HCT116 (cell line): ENCODE measurements at regions not wholly inside any gene's neighbourhood (a gene's known extent, or its start where the extent isn't known, plus 50 kb on each side); places are given as distances from the start of the nearest gene placed in this dataset.

Experiments
- ATAC-seq: fragments of 200-7000 bp; cut with Tn5 transposase; 2 replicates; pipeline ENCODE4 v1.9.1; 2020; ENCODE audit warnings: mild to moderate bottlenecking, moderate library complexity
- BruUV-seq: library from RNA; stranded (reverse); fragments of 400-500 nt; replicated peaks from 2 replicates; lab custom pipeline; 2021; lab: Mats Ljungman, UMichigan
- CTCF ChIA-PET: fragments of 300-600 bp; sonication (Branson Sonifier 250); formaldehyde crosslinking; loops from one replicate; lab custom pipeline; 2021; ENCODE audit warnings: antibody characterized with exemption; lab: Charles Lee
- POLR2A ChIA-PET: fragments of 300-600, 350-600 bp; sonication (Branson Sonifier 250); formaldehyde crosslinking; loops from one replicate; lab custom pipeline; 2021; ENCODE audit warnings: antibody characterized with exemption; lab: Charles Lee
- RAD21 ChIA-PET, 2 experiments: fragments of 300-600 bp; sonication (Branson Sonifier 250); formaldehyde crosslinking; loops; one replicate each; lab custom pipeline; 2023; ENCODE audit warnings: low total read pairs in 2 of 2; ENCODE audit not compliant: uncharacterized antibody in 2 of 2, unreplicated experiment in 2 of 2, low non-redundant PET in 1 of 2; lab: Charles Lee
- DNase-seq: peaks from one replicate; pipeline ENCODE4 v3.0.0-alpha.2; 2010; ENCODE audit warnings: low read depth, low spot score
- H2AFZ ChIP-seq: fragments of 200-600 bp; shearing (Covaris generic), sonication (generic); 2 replicates; pipeline ENCODE4 v1.6.1; 2017; ENCODE audit warnings: low read depth, mixed run types, mixed read lengths, antibody characterized with exemption, low read length; ENCODE audit not compliant: poor library complexity, severe bottlenecking
- H3K27ac ChIP-seq: 2 replicates; pipeline ENCODE4 v1.5.1; 2012; ENCODE audit warnings: low read depth, low read length
- H3K27me3 ChIP-seq: fragments of 200-600 bp; sonication (generic); 2 replicates; pipeline ENCODE4 v1.6.1; 2016; ENCODE audit warnings: mixed run types, low read length, mixed read lengths; ENCODE audit not compliant: insufficient read depth
- H3K36me3 ChIP-seq, 2 experiments: fragments of 200-500 bp in 1 of 2; fragments of 200-600 bp in 1 of 2; sonication (Bioruptor generic) in 1 of 2; sonication (generic) in 1 of 2; 2 replicates each; pipeline versions ENCODE4 v1.5.1 to v1.6.1; 2014 to 2016; ENCODE audit warnings: low read length in 2 of 2, inconsistent platforms in 1 of 2, mixed read lengths in 1 of 2, mixed run types in 1 of 2; ENCODE audit not compliant: insufficient read depth in 2 of 2, control insufficient read depth in 1 of 2
- H3K4me1 ChIP-seq, 2 experiments: fragments of 200-600 bp in 1 of 2; sonication (generic) in 1 of 2; 2 replicates each; pipeline versions ENCODE4 v1.5.1 to v1.6.1; 2012 to 2017; ENCODE audit warnings: low read length in 2 of 2, inconsistent platforms in 1 of 2, mild to moderate bottlenecking in 1 of 2, mixed read lengths in 1 of 2, mixed run types in 1 of 2, moderate library complexity in 1 of 2; ENCODE audit not compliant: insufficient read depth in 2 of 2, control insufficient read depth in 1 of 2
- H3K4me2 ChIP-seq: fragments of 200-600 bp; sonication (generic); 2 replicates; pipeline ENCODE4 v1.6.1; 2017; ENCODE audit warnings: mixed run types, low read length, mixed read lengths
- H3K4me3 ChIP-seq, 2 experiments: fragments of 200-600 bp in 1 of 2; sonication (generic) in 1 of 2; replicated peaks in 1 of 2; 2 replicates each; pipeline ENCODE4 v1.5.1; 2011 to 2016; ENCODE audit warnings: low read length in 2 of 2, control low read depth in 1 of 2, low read depth in 1 of 2, mild to moderate bottlenecking in 1 of 2, mixed read lengths in 1 of 2, mixed run types in 1 of 2
- H3K79me2 ChIP-seq: fragments of 200-600 bp; sonication (generic); 2 replicates; pipeline ENCODE4 v1.6.1; 2017; ENCODE audit warnings: mild to moderate bottlenecking, mixed run types, low read length, moderate library complexity, mixed read lengths; ENCODE audit not compliant: insufficient read depth
- H3K9ac ChIP-seq: fragments of 200-600 bp; sonication (generic); 2 replicates; pipeline ENCODE4 v1.6.1; 2016; ENCODE audit warnings: low read length, mixed read lengths
- H3K9me2 ChIP-seq: fragments of 200-600 bp; sonication (generic), shearing (Covaris generic); 2 replicates; pipeline ENCODE4 v1.6.1; 2017; ENCODE audit warnings: mixed run types, mild to moderate bottlenecking, moderate library complexity; ENCODE audit not compliant: insufficient read depth
- H3K9me3 ChIP-seq, 2 experiments: fragments of 200-500 bp in 1 of 2; fragments of 200-600 bp in 1 of 2; sonication (Bioruptor generic) in 1 of 2; sonication (generic) in 1 of 2; 2 replicates each; pipeline ENCODE4 v1.6.1; 2014 to 2017; ENCODE audit warnings: low read length in 2 of 2, mixed read lengths in 2 of 2, inconsistent platforms in 1 of 2, low read depth in 1 of 2, mild to moderate bottlenecking in 1 of 2, mixed run types in 1 of 2, moderate library complexity in 1 of 2; ENCODE audit not compliant: control insufficient read depth in 1 of 2, insufficient read depth in 1 of 2
- H4K20me1 ChIP-seq: fragments of 200-600 bp; sonication (generic), shearing (Covaris generic); 2 replicates; pipeline ENCODE4 v1.6.1; 2017; ENCODE audit warnings: mixed run types, mild to moderate bottlenecking, moderate library complexity; ENCODE audit not compliant: insufficient read depth
- CBX3 ChIP-seq: IDR thresholded peaks from 2 replicates; pipeline ENCODE4 v1.6.1; 2012; ENCODE audit warnings: low read depth
- CEBPB ChIP-seq: IDR thresholded peaks from 2 replicates; pipeline ENCODE4 v1.6.1; 2012; ENCODE audit warnings: low read depth
- EGR1 ChIP-seq: IDR thresholded peaks from 2 replicates; pipeline ENCODE4 v1.6.1; 2012; ENCODE audit warnings: low read depth
- ELF1 ChIP-seq: IDR thresholded peaks from 2 replicates; pipeline ENCODE4 v1.6.1; 2012; ENCODE audit warnings: low read depth, borderline replicate concordance
- EZH2 ChIP-seq: fragments of 200-600 bp; sonication (generic); IDR thresholded peaks from 2 replicates; pipeline ENCODE4 v1.6.1; 2017; ENCODE audit warnings: antibody characterized with exemption, mixed run types
- EZH2phosphoT487 ChIP-seq: fragments of 200-600 bp; IDR thresholded peaks from 2 replicates; pipeline ENCODE4 v1.6.1; 2018; ENCODE audit warnings: antibody characterized with exemption, borderline replicate concordance
- FOSL1 ChIP-seq: IDR thresholded peaks from 2 replicates; pipeline ENCODE4 v1.6.1; 2012; ENCODE audit warnings: low read depth
- JUND ChIP-seq: IDR thresholded peaks from 2 replicates; pipeline ENCODE4 v1.6.1; 2012
- POLR2A ChIP-seq: IDR thresholded peaks from 2 replicates; pipeline ENCODE4 v1.7.0; 2011; ENCODE audit warnings: borderline replicate concordance; ENCODE audit not compliant: insufficient read depth, insufficient read length; ENCODE audit errors: extremely low read depth
- POLR2AphosphoS5 ChIP-seq: IDR thresholded peaks from 2 replicates; pipeline ENCODE4 v1.6.1; 2011; ENCODE audit warnings: mild to moderate bottlenecking, low read depth, low read length, moderate library complexity
- RAD21 ChIP-seq: IDR thresholded peaks from 2 replicates; pipeline ENCODE4 v1.6.1; 2012; ENCODE audit warnings: low read depth, mild to moderate bottlenecking
- SIN3A ChIP-seq: IDR thresholded peaks from 2 replicates; pipeline ENCODE4 v1.6.1; 2012; ENCODE audit warnings: low read depth
- SP1 ChIP-seq: IDR thresholded peaks from 2 replicates; pipeline ENCODE4 v1.6.1; 2012; ENCODE audit warnings: low read depth
- SRF ChIP-seq: IDR thresholded peaks from 2 replicates; pipeline ENCODE4 v1.6.1; 2012; ENCODE audit warnings: low read depth
- TCF7L2 ChIP-seq: IDR thresholded peaks from 2 replicates; pipeline ENCODE4 v1.7.0; 2011; ENCODE audit warnings: borderline replicate concordance, inconsistent platforms; ENCODE audit not compliant: insufficient read depth, insufficient read length; ENCODE audit errors: extremely low read depth
- YY1 ChIP-seq: IDR thresholded peaks from 2 replicates; pipeline ENCODE4 v1.6.1; 2011; ENCODE audit warnings: low read length, low read depth, moderate library complexity, mild to moderate bottlenecking; ENCODE audit not compliant: insufficient replicate concordance; ENCODE audit errors: extremely low read depth
- ZFX ChIP-seq: fragments of 450-650 bp; IDR thresholded peaks from 2 replicates; pipeline ENCODE4 v1.6.1; 2017
- ZNF274 ChIP-seq: fragments of 200-500 bp; sonication (Bioruptor generic); IDR thresholded peaks from 2 replicates; pipeline ENCODE4 v1.6.1; 2014; ENCODE audit warnings: mild to moderate bottlenecking, low read depth, low read length, inconsistent platforms
- intact Hi-C: fragments of 100-400 bp; cut with micrococcal nuclease; formaldehyde crosslinking; loops from 2 replicates; pipeline ENCODE4 v1.10.0; 2022
- TF ChIP-seq, protein P1 (sequence below): IDR thresholded peaks from 2 replicates; pipeline ENCODE4 v1.6.1; 2012
- TF ChIP-seq, protein P2 (sequence below): IDR thresholded peaks from 2 replicates; pipeline ENCODE4 v1.6.1; 2012

GRCh38 chr6:145534989-145535388, 200.3 kb downstream of the EPM2A start:
- no peak for TF ChIP-seq POLR2AphosphoS5
- TF ChIP-seq RAD21: no peak
- no peak for TF ChIP-seq POLR2A
- no peak for TF ChIP-seq SIN3A
- no peak for TF ChIP-seq ELF1
- no peak for TF ChIP-seq YY1
- TF ChIP-seq SP1: no peak
- no peak for TF ChIP-seq JUND
- no peak for TF ChIP-seq EZH2
- no peak for TF ChIP-seq EGR1
- TF ChIP-seq ZNF274: no peak
- intact Hi-C loops: no loop called here

GRCh38 chr6:145538989-145539388, 196.3 kb downstream of the EPM2A start:
- ChIA-PET CTCF (no interaction called here), RAD21 (no interaction called here), POLR2A (no interaction called here)
- peaks cover 0 to 12% of the 10 kb centered on the region in 2 experiments; a peak in 1 of 4 replicates for H3K4me1 ChIP-seq
- H3K4me2 ChIP-seq: no peak overlapping the region
- no peaks in the 10 kb centered on the region for H3K9me2 ChIP-seq
- H3K27me3 ChIP-seq: no peaks in the 10 kb centered on the region
- H3K27ac ChIP-seq: no peak overlapping the region
- ATAC-seq: no peak
- H3K79me2 ChIP-seq: no peaks in the 10 kb centered on the region
- no peaks in the 10 kb centered on the region for H3K9me3 ChIP-seq
- no peak for TF ChIP-seq FOSL1
- TF ChIP-seq CEBPB: no peak
- TF ChIP-seq, protein P1, sequence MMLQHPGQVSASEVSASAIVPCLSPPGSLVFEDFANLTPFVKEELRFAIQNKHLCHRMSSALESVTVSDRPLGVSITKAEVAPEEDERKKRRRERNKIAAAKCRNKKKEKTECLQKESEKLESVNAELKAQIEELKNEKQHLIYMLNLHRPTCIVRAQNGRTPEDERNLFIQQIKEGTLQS: no peak
- TF ChIP-seq POLR2AphosphoS5: no peak
- TF ChIP-seq ZNF274: no peak
- no peak for TF ChIP-seq EZH2phosphoT487
- no peak for TF ChIP-seq JUND
- TF ChIP-seq, protein P2, sequence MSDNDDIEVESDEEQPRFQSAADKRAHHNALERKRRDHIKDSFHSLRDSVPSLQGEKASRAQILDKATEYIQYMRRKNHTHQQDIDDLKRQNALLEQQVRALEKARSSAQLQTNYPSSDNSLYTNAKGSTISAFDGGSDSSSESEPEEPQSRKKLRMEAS: no peak
- no peak for TF ChIP-seq POLR2A
- no peak for TF ChIP-seq ZFX
- no peak for TF ChIP-seq SIN3A
- TF ChIP-seq TCF7L2: no peak
- no peak for TF ChIP-seq CBX3
- no peak for TF ChIP-seq SRF
- BruUV-seq: no TSS peak
- no peak for DNase-seq
- no peaks in the 10 kb centered on the region for H3K36me3 ChIP-seq
- H2AFZ ChIP-seq: no peak overlapping the region
- no peak overlapping the region for H3K9ac ChIP-seq
- intact Hi-C loops: no loop called here
- no peaks in the 10 kb centered on the region for H4K20me1 ChIP-seq
- H3K4me3 ChIP-seq: no peak overlapping the region

More at GRCh38 chr6:145534989-145535388, 200.3 kb downstream of the EPM2A start:
- Histone ChIP-seq H4K20me1 (no peaks in the 10 kb centered on the region), H3K9me2 (no peaks in the 10 kb centered on the region), H3K9me3 (no peaks in the 10 kb centered on the region), H3K27me3 (no peaks in the 10 kb centered on the region), H3K36me3 (no peaks in the 10 kb centered on the region), H3K4me3 (no peak overlapping the region), H3K4me2 (no peak overlapping the region), H3K4me1 (peaks cover 0 to 5% of the 10 kb centered on the region in 2 experiments; a peak in 1 of 4 replicates), H2AFZ (no peak overlapping the region), H3K9ac (no peak overlapping the region), H3K27ac (no peak overlapping the region), H3K79me2 (no peaks in the 10 kb centered on the region)
- ChIA-PET POLR2A (no interaction called here), RAD21 (no interaction called here), CTCF (no interaction called here)
- ATAC-seq (no peak), DNase-seq (no peak)
- BruUV-seq: no TSS peak
